Memory B cell (primary cell): ENCODE measurements at regions not wholly inside any gene's neighbourhood (a gene's known extent, or its start where the extent isn't known, plus 50 kb on each side); places are given as distances from the start of the nearest gene placed in this dataset.
"Not testable (repeated sequence)": the region's sequence is repeated elsewhere in the genome, so short reads cannot be mapped to it uniquely, and the experiment has no call there.

ENCODE experiments used
- ATAC-seq: fragments of 150-1000 bp; cut with Tn5 transposase; 2 replicates; pipeline ENCODE4 v1.10.0; 2021; ENCODE audit warnings: low read depth, mild to moderate bottlenecking, moderate library complexity
- DNase-seq, 2 donors: peaks; one replicate each; pipeline ENCODE4 v3.0.0; 2022; ENCODE audit warnings: low spot score in 2 of 2
- H3K27ac Mint-ChIP-seq: one replicate; pipeline ENCODE4 v1.8.0; 2022; ENCODE audit warnings: mild to moderate bottlenecking, moderate library complexity, mixed read lengths
- H3K27me3 Mint-ChIP-seq: one replicate; pipeline ENCODE4 v1.8.0; 2022; ENCODE audit warnings: mixed read lengths
- H3K36me3 Mint-ChIP-seq: one replicate; pipeline ENCODE4 v1.8.0; 2022; ENCODE audit warnings: mild to moderate bottlenecking, mixed read lengths
- H3K4me1 Mint-ChIP-seq: one replicate; pipeline ENCODE4 v1.8.0; 2022; ENCODE audit warnings: mixed read lengths
- H3K4me3 Mint-ChIP-seq: one replicate; pipeline ENCODE4 v1.8.0; 2022; ENCODE audit warnings: mild to moderate bottlenecking, moderate library complexity, mixed read lengths
- H3K9me3 Mint-ChIP-seq: one replicate; pipeline ENCODE4 v1.8.0; 2022; ENCODE audit warnings: mixed read lengths

GRCh38 chr15:25244731-25245585 lies 193.9 kb downstream of the UBE3A start:
- Mint-ChIP-seq H3K4me3 (no peak overlapping the region), H3K27ac (no peak overlapping the region), H3K9me3 (no peaks in the 10 kb centered on the region), H3K27me3 (no peaks in the 10 kb centered on the region), H3K4me1 (no peaks in the 10 kb centered on the region), H3K36me3 (no peaks in the 10 kb centered on the region)
- ATAC-seq (no peak), DNase-seq (no peak)

GRCh38 chr15:25245801-25246622 lies 192.8 kb downstream of the UBE3A start:
- H3K27ac Mint-ChIP-seq, result no peak overlapping the region
- no peaks in the 10 kb centered on the region for H3K4me1 Mint-ChIP-seq
- H3K36me3 Mint-ChIP-seq, result no peaks in the 10 kb centered on the region
- no peak for ATAC-seq
- no peaks in the 10 kb centered on the region for H3K9me3 Mint-ChIP-seq
- H3K27me3 Mint-ChIP-seq, result no peaks in the 10 kb centered on the region
- DNase-seq, result peak in 1 of 2 donors; percentile 1
- H3K4me3 Mint-ChIP-seq, result no peak overlapping the region

GRCh38 chr15:25246641-25247406 lies 192.0 kb downstream of the UBE3A start:
- no peaks in the 10 kb centered on the region for H3K36me3 Mint-ChIP-seq
- no peak for ATAC-seq

GRCh38 chr15:25247407-25248038 lies 191.3 kb downstream of the UBE3A start:
- ATAC-seq, result no peak
- no peaks in the 10 kb centered on the region for H3K4me1 Mint-ChIP-seq
- H3K9me3 Mint-ChIP-seq, result no peaks in the 10 kb centered on the region
- H3K36me3 Mint-ChIP-seq, result no peaks in the 10 kb centered on the region
- no peak overlapping the region for H3K4me3 Mint-ChIP-seq
- peak in 1 of 2 donors; percentile 0 for DNase-seq
- H3K27ac Mint-ChIP-seq, result no peak overlapping the region
- no peaks in the 10 kb centered on the region for H3K27me3 Mint-ChIP-seq

More at GRCh38 chr15:25246641-25247406, 192.0 kb downstream of the UBE3A start:
- Mint-ChIP-seq H3K9me3 (no peaks in the 10 kb centered on the region), H3K4me3 (no peak overlapping the region), H3K27me3 (no peaks in the 10 kb centered on the region), H3K27ac (no peak overlapping the region), H3K4me1 (no peaks in the 10 kb centered on the region)
- DNase-seq, result peak in 1 of 2 donors; percentile 5

GRCh38 chr15:25248087-25248486 lies 190.7 kb downstream of the UBE3A start:
- not testable (repeated sequence) for ATAC-seq, H3K4me3 Mint-ChIP-seq, H3K36me3 Mint-ChIP-seq, H3K4me1 Mint-ChIP-seq, H3K27me3 Mint-ChIP-seq, H3K9me3 Mint-ChIP-seq, H3K27ac Mint-ChIP-seq
- DNase-seq, result peak in 1 of 2 donors; percentile 3

- no peaks in the 10 kb centered on the region for H3K9me3 Mint-ChIP-seq
- H3K27ac Mint-ChIP-seq, result no peak overlapping the region
- ATAC-seq, result no peak
- H3K4me1 Mint-ChIP-seq, result no peaks in the 10 kb centered on the region
- no peaks in the 10 kb centered on the region for H3K36me3 Mint-ChIP-seq
- H3K4me3 Mint-ChIP-seq, result no peak overlapping the region
- no peaks in the 10 kb centered on the region for H3K27me3 Mint-ChIP-seq
- no peak for DNase-seq
These were observed 190.1 kb downstream of the UBE3A start for GRCh38 chr15:25248583-25249235.

GRCh38 chr15:25249236-25250010 lies 189.4 kb downstream of the UBE3A start:
- Mint-ChIP-seq H3K4me3 (no peak overlapping the region), H3K27me3 (no peaks in the 10 kb centered on the region), H3K27ac (no peak overlapping the region), H3K36me3 (no peaks in the 10 kb centered on the region), H3K4me1 (no peaks in the 10 kb centered on the region), H3K9me3 (peaks cover 2% of the 10 kb centered on the region)
- DNase-seq (no peak), ATAC-seq (no peak)

- DNase-seq (no peak), ATAC-seq (no peak)
- Mint-ChIP-seq H3K4me3 (no peak overlapping the region), H3K36me3 (no peaks in the 10 kb centered on the region), H3K27me3 (no peaks in the 10 kb centered on the region), H3K27ac (no peak overlapping the region), H3K9me3 (peaks cover 4% of the 10 kb centered on the region), H3K4me1 (no peaks in the 10 kb centered on the region)
These were observed 188.7 kb downstream of the UBE3A start for GRCh38 chr15:25250011-25250596.

GRCh38 chr15:25250906-25251622 lies 187.8 kb downstream of the UBE3A start:
- H3K36me3 Mint-ChIP-seq, result no peaks in the 10 kb centered on the region
- H3K4me3 Mint-ChIP-seq, result no peak overlapping the region
- H3K27me3 Mint-ChIP-seq, result no peaks in the 10 kb centered on the region
- ATAC-seq (no peak), DNase-seq (no peak)
- no peaks in the 10 kb centered on the region for H3K4me1 Mint-ChIP-seq
- H3K27ac Mint-ChIP-seq, result no peak overlapping the region
- peaks cover 4% of the 10 kb centered on the region for H3K9me3 Mint-ChIP-seq

GRCh38 chr15:25251700-25252390 lies 187.0 kb downstream of the UBE3A start:
- Mint-ChIP-seq H3K36me3 (peaks cover 2% of the 10 kb centered on the region), H3K9me3 (peaks cover 5% of the 10 kb centered on the region), H3K4me1 (no peaks in the 10 kb centered on the region), H3K4me3 (no peak overlapping the region), H3K27ac (no peak overlapping the region), H3K27me3 (no peaks in the 10 kb centered on the region)
- ATAC-seq (no peak), DNase-seq (no peak)

- not testable (repeated sequence) for H3K9me3 Mint-ChIP-seq, H3K27me3 Mint-ChIP-seq, DNase-seq, H3K4me1 Mint-ChIP-seq, H3K36me3 Mint-ChIP-seq, H3K27ac Mint-ChIP-seq, ATAC-seq, H3K4me3 Mint-ChIP-seq
These were observed 185.5 kb downstream of the UBE3A start for GRCh38 chr15:25253048-25253973.
